ENCODE measurements at regions not wholly inside any gene's neighbourhood (a gene's known extent, or its start where the extent isn't known, plus 50 kb on each side); places are given as distances from the start of the nearest gene placed in this dataset.

DNA sequence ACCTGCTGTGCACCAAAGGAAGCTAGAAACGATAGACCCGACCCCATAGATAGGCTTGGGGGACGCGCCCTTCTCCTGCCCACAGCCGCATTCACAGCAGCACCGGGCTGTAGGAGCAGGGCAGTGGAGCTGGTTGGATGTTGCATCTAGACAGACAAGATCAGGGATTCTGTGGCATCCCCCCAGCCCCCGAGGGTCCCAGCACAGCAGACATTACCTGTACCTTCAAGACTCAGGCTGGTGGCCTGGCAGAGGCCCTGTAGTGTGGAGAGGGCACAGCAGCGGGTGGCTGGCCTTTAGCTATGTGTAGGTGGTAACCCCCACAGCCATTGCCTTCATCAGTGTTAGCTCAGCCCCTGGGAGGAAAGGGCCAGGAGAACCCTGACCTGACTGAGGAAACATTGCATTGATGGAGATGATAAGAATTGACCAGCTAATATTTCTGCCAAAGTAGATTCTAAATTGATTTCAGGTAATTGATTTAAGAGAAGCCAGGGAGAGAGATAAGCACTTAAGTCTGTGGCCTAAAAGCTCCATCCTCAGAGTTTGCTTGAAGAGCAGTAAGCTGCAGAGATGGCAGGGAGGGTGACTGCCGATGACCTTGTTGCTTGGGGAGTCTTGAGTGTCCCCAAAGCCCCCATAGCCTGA lies 269.4 kb downstream of the TLE3 start:
- DNase-seq: no peak

DNA sequence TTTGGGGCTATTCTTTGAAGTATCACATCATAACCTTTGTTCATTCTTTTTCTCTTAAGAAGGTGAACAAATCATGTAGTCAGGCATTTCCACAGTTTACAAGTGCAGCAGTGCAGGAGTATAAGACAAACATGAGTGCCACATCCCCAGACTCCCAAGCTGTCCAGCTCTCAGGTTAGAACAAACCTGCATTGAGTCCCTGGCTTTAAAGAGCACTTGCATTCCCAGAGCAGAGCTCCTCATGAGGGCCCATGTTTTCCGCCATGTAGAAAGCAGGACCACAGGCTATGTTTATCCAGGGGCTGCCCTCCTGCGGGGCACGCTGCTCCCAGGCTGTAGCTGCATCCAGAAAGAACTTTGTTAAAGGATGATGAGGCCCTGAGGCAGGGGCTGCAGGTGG lies 267.7 kb downstream of the TLE3 start:
- no peak for DNase-seq

- no peak for DNase-seq
Measured at GRCh38 chr15:69830430-69830829, 267.3 kb downstream of the TLE3 start.

DNA sequence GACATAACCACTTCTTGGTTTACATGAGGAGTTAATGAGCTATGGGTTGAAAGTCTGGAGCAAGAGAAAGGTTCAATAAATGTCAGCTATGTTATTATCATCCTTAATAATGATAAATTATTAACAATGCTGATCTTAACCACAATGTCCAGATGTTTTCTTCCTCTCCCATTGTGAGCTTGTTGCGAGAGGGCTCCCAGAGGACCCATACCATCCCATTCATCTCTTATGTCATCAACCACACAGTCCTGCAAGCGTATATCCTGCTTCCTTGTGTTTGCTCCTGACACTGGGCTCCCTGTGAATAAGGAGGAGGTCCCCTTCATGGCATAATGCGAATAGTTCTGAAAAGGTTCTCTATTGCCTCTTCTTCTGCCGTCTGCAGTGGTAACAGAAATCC lies 266.8 kb downstream of the TLE3 start:
- no peak for DNase-seq

DNA sequence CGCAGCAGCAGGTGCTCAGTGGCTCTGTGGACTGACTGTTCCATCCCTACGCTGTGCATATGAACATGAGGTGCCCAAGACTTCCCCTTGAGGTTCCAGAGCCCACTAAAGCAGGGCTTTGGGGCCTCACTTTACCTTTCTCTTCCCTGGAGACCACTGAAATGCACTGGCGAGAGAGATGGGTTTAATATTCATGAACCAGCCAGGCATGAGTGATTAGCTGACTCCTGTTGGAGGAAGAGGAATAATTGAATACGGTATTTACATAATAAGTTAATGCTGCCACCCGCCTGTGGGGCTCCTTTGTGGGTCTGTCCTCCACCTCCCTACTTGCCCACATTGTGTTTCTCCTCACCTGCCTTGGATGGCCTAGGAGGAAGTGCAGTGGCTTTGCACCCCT lies 263.4 kb downstream of the TLE3 start:
- DNase-seq: no peak

- no peak for DNase-seq
Measured at GRCh38 chr15:69834761-69835160, 263.0 kb downstream of the TLE3 start.

DNA sequence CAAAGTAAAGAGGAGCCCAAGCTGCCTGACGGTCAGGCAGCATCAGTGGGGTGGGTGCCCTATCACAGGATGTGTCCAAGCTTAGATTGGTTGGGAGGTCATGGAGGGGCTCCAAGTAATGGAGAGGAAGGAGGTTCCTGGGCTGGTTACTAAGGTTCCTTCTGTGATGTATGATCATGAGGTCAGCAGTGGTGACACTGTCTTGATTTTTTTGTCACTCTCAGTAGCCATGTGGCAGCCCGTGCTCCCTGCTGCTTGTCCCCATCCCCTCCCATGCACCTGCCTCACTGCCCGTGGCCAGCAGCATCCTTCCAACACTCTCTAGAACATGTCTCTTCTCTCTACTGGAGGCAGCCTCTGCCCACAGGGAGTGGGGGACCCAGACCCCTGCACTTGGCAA lies 261.7 kb downstream of the TLE3 start:
- no peak for DNase-seq

DNA sequence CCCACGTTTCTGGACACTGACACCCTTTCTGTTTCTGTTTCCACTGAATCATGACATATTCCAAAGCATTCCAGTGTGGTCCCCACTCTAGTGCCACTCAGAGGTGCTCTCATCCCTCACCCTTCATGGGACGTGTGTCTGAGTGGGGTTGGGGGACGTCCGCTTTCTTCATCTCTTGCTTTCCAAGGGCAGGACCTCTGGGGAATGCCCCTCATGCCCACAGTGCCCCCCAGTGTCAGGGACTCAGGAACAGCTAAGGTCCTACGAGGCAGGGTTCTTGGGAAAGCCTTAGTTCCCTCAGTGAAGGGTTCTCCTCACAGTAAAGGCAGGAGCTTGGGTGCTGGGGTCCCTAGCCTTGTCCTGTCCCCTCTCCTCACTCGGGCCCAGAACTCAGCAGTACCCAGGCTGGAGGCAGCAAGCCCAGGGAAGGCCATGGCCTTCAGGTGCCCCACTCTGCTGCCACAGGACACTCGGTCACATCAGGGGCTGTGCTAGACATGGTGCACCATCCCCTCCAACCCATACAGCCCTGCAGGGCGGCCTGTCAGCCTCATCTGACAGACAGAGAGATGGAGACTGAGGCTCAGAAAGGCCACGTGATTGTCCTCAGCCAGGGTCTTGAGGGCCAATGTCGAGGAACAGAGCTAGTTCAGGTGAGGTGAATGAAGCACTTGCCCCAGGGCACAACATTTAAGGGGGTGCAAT lies 261.0 kb downstream of the TLE3 start:
- no peak for DNase-seq

DNA sequence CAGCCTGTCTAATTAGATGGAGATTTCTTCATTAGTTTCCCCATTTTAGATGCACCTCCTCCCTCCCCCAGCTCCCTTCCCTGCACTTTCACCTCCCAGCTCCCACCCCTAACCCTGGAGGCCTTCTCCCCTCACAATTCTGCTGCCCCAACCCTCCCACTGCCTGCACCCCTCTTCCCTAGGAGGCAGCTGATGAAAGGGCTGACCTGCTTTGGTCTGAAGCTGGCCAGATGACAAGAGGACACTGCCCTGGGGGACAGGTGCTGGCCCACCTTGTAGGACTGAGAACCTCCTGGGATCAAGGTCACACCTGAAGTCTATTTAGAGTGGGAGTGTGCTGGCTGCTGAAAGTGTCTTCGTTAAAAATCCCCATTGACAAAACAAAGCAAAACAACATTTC lies 259.4 kb downstream of the TLE3 start:
- DNase-seq: no peak

GRCh38 chr15:69838994-69839393 lies 258.7 kb downstream of the TLE3 start:
- no peak for DNase-seq

GRCh38 chr15:69841113-69841828 lies 256.4 kb downstream of the TLE3 start:
- DNase-seq: no peak

DNA sequence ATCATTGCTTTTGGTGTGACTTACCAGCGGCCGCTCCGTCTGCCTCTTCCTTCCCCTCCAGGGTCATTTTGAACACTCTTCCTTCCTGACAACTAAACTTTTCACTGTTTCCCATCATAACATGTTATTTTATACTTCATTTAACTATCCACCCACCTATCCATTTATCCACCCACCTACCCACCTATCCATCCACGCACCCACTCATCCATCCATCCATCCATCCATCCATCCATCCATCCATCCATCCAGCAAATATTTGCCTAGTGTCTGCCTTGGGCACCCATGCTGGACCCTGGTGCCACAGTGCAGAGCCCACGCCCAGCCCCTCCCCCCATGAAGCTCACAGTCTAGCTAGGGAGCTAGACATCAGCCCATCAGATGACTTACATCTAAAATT lies 254.9 kb downstream of the TLE3 start:
- no peak for DNase-seq

- no peak for DNase-seq
Measured at GRCh38 chr15:69843276-69843899, 254.3 kb downstream of the TLE3 start.

DNA sequence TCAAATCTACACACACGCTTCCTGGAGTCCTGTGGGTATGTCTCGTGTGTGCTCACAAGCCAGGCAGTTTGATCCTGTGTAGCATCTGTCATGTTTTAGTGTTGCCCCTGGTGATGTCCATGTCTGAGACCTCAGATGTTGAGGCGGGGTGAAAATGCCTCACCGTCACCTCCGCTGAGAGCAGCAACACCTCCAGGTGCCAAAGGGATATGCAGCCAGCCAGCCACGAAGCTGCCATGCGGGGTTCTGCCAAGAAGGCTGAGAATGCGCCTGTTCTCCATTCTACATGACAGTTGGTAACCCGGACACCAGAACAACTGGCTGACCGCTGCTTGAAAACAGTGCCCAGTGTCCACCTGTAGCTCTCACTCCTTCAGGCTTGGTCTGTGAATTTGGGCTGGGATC lies 253.8 kb downstream of the TLE3 start:
- DNase-seq: no peak

- no peak for DNase-seq
Measured at GRCh38 chr15:69845159-69845558, 252.6 kb downstream of the TLE3 start.

DNA sequence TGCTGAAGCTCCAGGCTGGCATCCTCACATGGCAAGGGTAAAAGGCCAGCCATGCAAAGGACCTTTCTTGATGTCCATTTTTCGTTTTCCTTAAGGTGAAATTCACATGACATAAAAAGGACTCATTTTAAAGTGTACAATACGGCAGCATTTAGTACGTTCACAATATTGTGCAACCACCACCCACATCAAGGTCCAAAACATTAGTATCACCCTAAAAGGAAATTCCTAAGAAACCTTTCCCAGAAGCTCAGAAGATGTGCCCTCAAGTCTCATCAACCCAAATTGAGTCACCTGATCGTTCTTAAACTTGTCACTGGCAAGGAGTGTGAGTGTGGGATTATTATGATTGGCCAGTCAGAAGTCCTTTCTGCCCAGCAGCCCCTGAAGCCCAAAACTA lies 250.1 kb downstream of the TLE3 start:
- no peak for DNase-seq

DNA sequence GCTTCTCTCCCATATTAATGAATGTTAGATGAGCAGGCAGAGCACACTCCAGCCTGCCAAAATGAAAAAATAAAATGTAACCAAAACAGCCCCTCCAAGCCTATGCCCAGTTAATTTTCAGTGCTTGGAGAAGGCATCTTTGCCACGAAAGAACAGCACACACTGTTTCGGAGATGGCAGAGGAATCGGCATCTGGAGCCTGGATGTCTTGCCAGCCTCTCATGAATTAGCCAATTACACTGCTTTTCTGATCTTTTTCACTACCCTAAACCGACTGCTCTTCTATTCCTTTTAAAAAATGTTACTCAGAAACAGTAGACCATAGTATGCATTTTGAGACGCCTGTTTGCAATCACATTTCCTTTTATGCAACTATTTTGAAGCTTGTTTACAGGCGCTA lies 249.6 kb downstream of the TLE3 start:
- no peak for DNase-seq

GRCh38 chr15:69848551-69849231 lies 249.0 kb downstream of the TLE3 start:
- no peak for DNase-seq

DNA sequence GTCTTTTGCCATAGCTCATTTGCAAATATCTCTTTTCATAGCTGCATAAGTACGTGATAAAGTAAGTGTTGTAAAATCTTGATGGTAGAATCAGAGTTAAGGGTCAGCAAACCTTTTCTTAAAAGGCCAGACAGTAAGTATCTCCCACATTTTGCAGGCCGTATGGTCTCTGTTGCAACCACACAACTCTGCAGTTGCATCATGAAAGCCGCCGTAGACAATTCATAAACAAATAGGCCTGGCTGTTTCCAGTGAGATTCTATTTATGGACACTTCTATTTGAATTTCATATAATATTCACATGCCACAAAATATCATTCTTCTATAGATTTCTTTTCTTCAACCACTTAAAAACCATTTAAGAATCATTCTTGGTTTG lies 248.5 kb downstream of the TLE3 start:
- DNase-seq: no peak

DNA sequence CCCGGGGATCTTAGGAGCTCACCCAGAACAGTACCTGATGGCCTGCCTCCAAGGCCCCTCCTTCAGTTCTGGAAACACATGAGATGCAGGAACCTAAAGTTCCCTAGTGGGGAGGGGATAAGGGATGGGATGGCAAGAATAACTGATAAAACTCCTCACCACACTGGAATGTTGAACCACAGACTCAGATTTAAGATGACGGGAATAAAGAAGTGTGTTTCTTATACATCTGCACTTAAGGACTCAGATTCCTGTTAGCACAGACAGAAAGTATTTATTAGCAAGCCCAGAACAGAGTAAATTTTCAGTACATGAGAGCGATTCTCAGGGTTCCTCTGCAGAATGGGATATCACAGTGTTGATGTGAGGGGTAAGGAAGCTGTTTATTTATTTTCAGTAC lies 245.2 kb downstream of the TLE3 start:
- no peak for DNase-seq

- no peak for DNase-seq
Measured at GRCh38 chr15:69852916-69853315, 244.8 kb downstream of the TLE3 start.

DNA sequence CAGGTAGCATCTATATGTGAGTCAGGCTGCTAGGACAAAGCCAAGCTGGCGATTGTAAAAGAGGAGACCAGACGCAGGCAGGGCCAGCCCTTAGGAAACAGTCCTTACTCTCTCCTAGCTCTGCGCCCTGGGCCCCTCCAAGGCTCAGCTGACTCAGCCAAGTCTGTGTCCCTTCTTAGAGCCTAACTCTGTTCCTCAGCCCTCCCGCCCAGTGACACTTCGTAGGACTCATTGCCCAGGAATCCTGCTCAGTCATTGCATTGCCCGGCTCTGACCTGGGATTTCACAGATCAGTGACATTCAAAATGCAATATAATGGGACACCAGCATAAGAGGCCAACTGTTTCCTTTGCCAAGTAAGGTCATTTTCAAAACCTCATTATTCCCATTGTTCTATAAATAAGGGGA lies 244.2 kb downstream of the TLE3 start:
- no peak for DNase-seq

DNA sequence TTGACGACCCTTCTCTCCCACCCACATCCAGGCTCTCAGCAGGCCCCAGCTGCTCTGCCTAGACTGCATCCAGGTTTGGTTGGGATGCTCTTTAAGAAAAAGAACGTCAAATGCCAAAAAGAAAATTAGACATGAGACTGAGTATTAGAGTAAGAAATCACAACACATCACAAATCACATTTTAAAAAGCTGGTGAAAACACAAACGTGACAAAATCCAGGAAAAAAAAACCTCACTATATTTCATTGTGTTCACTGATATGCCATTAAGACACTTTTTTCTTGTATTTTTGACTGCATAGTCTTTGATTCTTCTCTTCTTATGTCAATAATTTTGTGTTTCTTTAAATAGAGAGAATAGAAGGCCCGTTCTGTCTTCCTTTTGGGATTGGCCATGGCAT lies 243.7 kb downstream of the TLE3 start:
- no peak for DNase-seq

All from activated T-cell treated with anti-CD3 and anti-CD28 coated beads, Interleukin-2, amount 50 U/mL, for 1 hour (primary cell).